ENCODE measurements at regions not wholly inside any gene's neighbourhood (a gene's known extent, or its start where the extent isn't known, plus 50 kb on each side); places are given as distances from the start of the nearest gene placed in this dataset.

- no peak overlapping the region for H3K4me3 ChIP-seq
- TF ChIP-seq EP300 (IDR thresholded peaks at IDR 0.05) (no peak), POLR2AphosphoS5 (IDR thresholded peaks at IDR 0.05) (no peak), CTCF (IDR thresholded peaks at IDR 0.05) (no peak), POLR2A (IDR thresholded peaks at IDR 0.05) (no peak)
- H3K9me3 ChIP-seq: no peaks in the 10 kb centered on the region
- no peaks in the 10 kb centered on the region for H3K4me1 ChIP-seq
- 33 to 47% (median 42%) methylated on average over 8 of the region's 8 CpGs for WGBS, 5 donors
- no peak overlapping the region for H3K27ac ChIP-seq
- intact Hi-C loops (cut with DNase I; ENCODE audit: low total_unique reads): no loop called here
- H3K27me3 ChIP-seq: peaks cover 0 to 91% (median 53%) of the 10 kb centered on the region in 3 donors
- DNase-seq: no peak
- no peaks in the 10 kb centered on the region for H3K36me3 ChIP-seq
Measured at GRCh38 chr17:79407385-79407784, 203.5 kb downstream of the RBFOX3 start.

GRCh38 chr17:79406316-79406715 lies 204.5 kb downstream of the RBFOX3 start:
- Histone ChIP-seq H3K4me1 (peaks cover 0 to 2% (median under 1%) of the 10 kb centered on the region in 4 donors), H3K9me3 (no peaks in the 10 kb centered on the region), H3K27me3 (peaks cover 0 to 98% (median 58%) of the 10 kb centered on the region in 3 donors), H3K36me3 (no peaks in the 10 kb centered on the region), H3K27ac (no peak overlapping the region), H3K4me3 (no peak overlapping the region)
- WGBS, 5 donors: 53 to 63% (median 60%) methylated on average over 16 of the region's 16 CpGs
- intact Hi-C loops (cut with DNase I; ENCODE audit: low total_unique reads): no loop called here
- TF ChIP-seq POLR2AphosphoS5 (IDR thresholded peaks at IDR 0.05) (peak in 1 of 3 donors; percentile 7), EP300 (IDR thresholded peaks at IDR 0.05) (no peak)
- DNase-seq: no peak

GRCh38 chr17:79405823-79406222 lies 205.0 kb downstream of the RBFOX3 start:
- no peak for TF ChIP-seq POLR2AphosphoS5 (IDR thresholded peaks at IDR 0.05)
- no peak for TF ChIP-seq CTCF (IDR thresholded peaks at IDR 0.05)
- no peak for TF ChIP-seq EP300 (IDR thresholded peaks at IDR 0.05)
- no peak for TF ChIP-seq POLR2A (IDR thresholded peaks at IDR 0.05)
- no peak overlapping the region for H3K27ac ChIP-seq
- no peak overlapping the region for H3K4me3 ChIP-seq
- no peaks in the 10 kb centered on the region for H3K36me3 ChIP-seq
- no peak for DNase-seq
- H3K27me3 ChIP-seq: peaks cover 0 to 98% (median 62%) of the 10 kb centered on the region in 3 donors
- intact Hi-C loops (cut with DNase I; ENCODE audit: low total_unique reads): no loop called here
- H3K9me3 ChIP-seq: no peaks in the 10 kb centered on the region
- WGBS, 5 donors: 77 to 92% (median 86%) methylated on average over 1 of the region's 1 CpG
- peaks cover 2 to 7% (median 4%) of the 10 kb centered on the region in 4 donors for H3K4me1 ChIP-seq

GRCh38 chr17:79404136-79404911 lies 206.5 kb downstream of the RBFOX3 start:
- Histone ChIP-seq H3K4me3 (no peak overlapping the region), H3K9me3 (no peaks in the 10 kb centered on the region), H3K36me3 (no peaks in the 10 kb centered on the region), H3K27ac (no peak overlapping the region), H3K4me1 (peaks cover 6 to 13% (median 7%) of the 10 kb centered on the region in 4 donors), H3K27me3 (peaks cover 0 to 98% (median 71%) of the 10 kb centered on the region in 3 donors)
- no peak for DNase-seq
- intact Hi-C loops (cut with DNase I; ENCODE audit: low total_unique reads): no loop called here
- TF ChIP-seq CTCF (IDR thresholded peaks at IDR 0.05) (no peak), EP300 (IDR thresholded peaks at IDR 0.05) (no peak), POLR2AphosphoS5 (IDR thresholded peaks at IDR 0.05) (no peak), POLR2A (IDR thresholded peaks at IDR 0.05) (no peak)
- WGBS, 5 donors: 84 to 87% (median 86%) methylated on average over 6 to 16 of the region's 16 CpGs
